PC-9 (cell line): ENCODE measurements at regions not wholly inside any gene's neighbourhood (a gene's known extent, or its start where the extent isn't known, plus 50 kb on each side); places are given as distances from the start of the nearest gene placed in this dataset.

Source experiments
- BruUV-seq: library from RNA; stranded (reverse); fragments of 400-500 nt; replicated peaks from 2 replicates; lab custom pipeline; 2021; lab: Mats Ljungman, UMichigan
- CTCF ChIA-PET: fragments of 300-600 bp; sonication (Branson Sonifier 250); formaldehyde crosslinking; loops from one replicate; lab custom pipeline; 2022; ENCODE audit warnings: antibody characterized with exemption; lab: Charles Lee
- POLR2A ChIA-PET: fragments of 300-600 bp; sonication (Branson Sonifier 250); formaldehyde crosslinking; loops from one replicate; lab custom pipeline; 2022; ENCODE audit warnings: antibody characterized with exemption; ENCODE audit not compliant: unreplicated experiment; lab: Charles Lee
- DNase-seq, 2 experiments: peaks; one replicate each; pipeline versions ENCODE4 v3.0.0 to v3.0.0-alpha.2; 2015 to 2022; ENCODE audit warnings: mixed read lengths in 1 of 2
- H2AFZ ChIP-seq: fragments of 200-600 bp; sonication (generic); 2 replicates; pipeline ENCODE4 v1.8.1; 2017; ENCODE audit warnings: antibody characterized with exemption
- H3F3A ChIP-seq: fragments of 200-600 bp; sonication (generic); 2 replicates; pipeline ENCODE4 v1.8.1; 2017; ENCODE audit warnings: antibody characterized with exemption, mild to moderate bottlenecking, low read depth; ENCODE audit not compliant: insufficient read depth
- H3K27ac ChIP-seq: fragments of 200-600 bp; sonication (generic); 2 replicates; pipeline ENCODE4 v1.6.1; 2016; ENCODE audit warnings: mixed run types
- H3K27me3 ChIP-seq: fragments of 200-600 bp; sonication (generic); 2 replicates; pipeline ENCODE4 v1.6.1; 2016; ENCODE audit warnings: low read depth, mixed run types; ENCODE audit not compliant: insufficient read depth
- H3K36me3 ChIP-seq: fragments of 200-600 bp; sonication (generic); 2 replicates; pipeline ENCODE4 v1.6.1; 2016; ENCODE audit warnings: low read depth, mixed run types
- H3K4me1 ChIP-seq: fragments of 200-600 bp; sonication (generic); replicated peaks from 2 replicates; pipeline ENCODE4 v1.6.1; 2016; ENCODE audit warnings: mixed run types; ENCODE audit not compliant: insufficient read depth
- H3K4me2 ChIP-seq: fragments of 200-600 bp; sonication (generic); 2 replicates; pipeline ENCODE4 v1.6.1; 2017; ENCODE audit warnings: mixed run types
- H3K4me3 ChIP-seq: fragments of 200-600 bp; sonication (generic); 2 replicates; pipeline ENCODE4 v1.6.1; 2016; ENCODE audit warnings: mixed run types
- H3K79me2 ChIP-seq: fragments of 200-600 bp; sonication (generic); 2 replicates; pipeline ENCODE4 v1.6.1; 2017; ENCODE audit warnings: low read depth, mixed run types
- H3K9me2 ChIP-seq: fragments of 200-600 bp; sonication (generic); 2 replicates; pipeline ENCODE4 v1.8.1; 2017; ENCODE audit warnings: mild to moderate bottlenecking; ENCODE audit not compliant: insufficient read depth
- H3K9me3 ChIP-seq: fragments of 200-600 bp; sonication (generic); 2 replicates; pipeline ENCODE4 v1.8.1; 2016; ENCODE audit warnings: low read depth; ENCODE audit not compliant: insufficient read depth
- H4K20me1 ChIP-seq: fragments of 200-600 bp; sonication (generic); 2 replicates; pipeline ENCODE4 v1.8.1; 2017; ENCODE audit not compliant: insufficient read depth
- CTCF ChIP-seq: fragments of 200-600 bp; sonication (generic); conservative IDR thresholded peaks from 2 replicates; pipeline ENCODE4 v1.6.1; 2017; ENCODE audit warnings: mixed run types, antibody characterized with exemption, mild to moderate bottlenecking, moderate library complexity
- EZH2 ChIP-seq: fragments of 200-600 bp; sonication (generic); IDR thresholded peaks from 2 replicates; pipeline ENCODE4 v1.8.0; 2017; ENCODE audit warnings: antibody characterized with exemption, low read depth
- intact Hi-C: fragments of 100-400 bp; cut with micrococcal nuclease; formaldehyde crosslinking; loops from one replicate; pipeline ENCODE4 v1.10.0; 2022; ENCODE audit not compliant: unreplicated experiment

GRCh38 chr5:8050616-8051175 lies 181.7 kb downstream of the MTRR start:
- ChIA-PET CTCF (no interaction called here), POLR2A (no interaction called here)
- no peak for DNase-seq
- no peak overlapping the region for H3K4me3 ChIP-seq
- H4K20me1 ChIP-seq, result no peaks in the 10 kb centered on the region
- no peaks in the 10 kb centered on the region for H3K4me1 ChIP-seq
- intact Hi-C loops, result no loop called here
- H3F3A ChIP-seq, result no peaks in the 10 kb centered on the region
- no peaks in the 10 kb centered on the region for H3K79me2 ChIP-seq
- H3K36me3 ChIP-seq, result no peaks in the 10 kb centered on the region
- no TSS peak for BruUV-seq
- H3K9me3 ChIP-seq, result no peaks in the 10 kb centered on the region
- no peak overlapping the region for H3K4me2 ChIP-seq
- TF ChIP-seq EZH2 (no peak), CTCF (no peak)
- H3K9me2 ChIP-seq, result no peaks in the 10 kb centered on the region
- peaks cover 46% of the 10 kb centered on the region for H3K27me3 ChIP-seq
- H2AFZ ChIP-seq, result no peak overlapping the region
- no peak overlapping the region for H3K27ac ChIP-seq

GRCh38 chr5:8053270-8053669 lies 184.3 kb downstream of the MTRR start:
- no peaks in the 10 kb centered on the region for H3K9me2 ChIP-seq
- H3K4me3 ChIP-seq, result no peak overlapping the region
- no peaks in the 10 kb centered on the region for H3K36me3 ChIP-seq
- H3K4me1 ChIP-seq, result no peaks in the 10 kb centered on the region
- ChIA-PET CTCF (no interaction called here), POLR2A (no interaction called here)
- peaks cover 72% of the 10 kb centered on the region for H3K27me3 ChIP-seq
- no peak overlapping the region for H3K27ac ChIP-seq
- TF ChIP-seq EZH2, result no peak
- no peaks in the 10 kb centered on the region for H3K79me2 ChIP-seq
- no peaks in the 10 kb centered on the region for H3F3A ChIP-seq
- no peak for DNase-seq
- BruUV-seq, result no TSS peak
- no peak overlapping the region for H2AFZ ChIP-seq
- intact Hi-C loops, result no loop called here
- no peak overlapping the region for H3K4me2 ChIP-seq
- no peaks in the 10 kb centered on the region for H4K20me1 ChIP-seq
- no peaks in the 10 kb centered on the region for H3K9me3 ChIP-seq

DNA sequence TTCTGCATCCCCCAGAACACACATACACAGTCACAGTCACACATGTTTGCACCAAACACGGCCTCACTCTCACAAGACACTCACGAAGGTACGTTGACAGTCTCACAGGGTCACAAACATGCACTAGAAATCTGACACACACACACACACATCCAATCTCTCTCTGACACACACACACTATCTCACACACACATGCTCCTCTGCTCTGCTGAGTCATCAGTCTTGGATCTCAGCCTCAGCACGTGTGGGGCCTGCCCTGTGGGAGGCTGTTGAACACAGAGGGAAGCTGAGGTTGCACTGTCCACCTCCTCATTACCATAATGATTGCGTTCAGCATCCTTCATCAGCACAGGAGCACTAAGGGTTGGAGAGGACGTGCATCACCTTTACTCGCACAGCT lies 188.8 kb downstream of the MTRR start:
- ChIA-PET POLR2A (no interaction called here), CTCF (no interaction called here)
- no peak overlapping the region for H3K4me3 ChIP-seq
- no peak overlapping the region for H3K27ac ChIP-seq
- H2AFZ ChIP-seq, result no peak overlapping the region
- H3F3A ChIP-seq, result no peaks in the 10 kb centered on the region
- H3K36me3 ChIP-seq, result no peaks in the 10 kb centered on the region
- no peak for DNase-seq
- no peaks in the 10 kb centered on the region for H3K4me1 ChIP-seq
- H3K9me3 ChIP-seq, result no peaks in the 10 kb centered on the region
- no peaks in the 10 kb centered on the region for H3K9me2 ChIP-seq
- H3K27me3 ChIP-seq, result peaks cover 99% of the 10 kb centered on the region
- no peaks in the 10 kb centered on the region for H4K20me1 ChIP-seq
- TF ChIP-seq EZH2, result no peak
- no peak for TF ChIP-seq CTCF
- intact Hi-C loops, result no loop called here
- no peaks in the 10 kb centered on the region for H3K79me2 ChIP-seq
- BruUV-seq, result no TSS peak
- H3K4me2 ChIP-seq, result no peak overlapping the region

DNA sequence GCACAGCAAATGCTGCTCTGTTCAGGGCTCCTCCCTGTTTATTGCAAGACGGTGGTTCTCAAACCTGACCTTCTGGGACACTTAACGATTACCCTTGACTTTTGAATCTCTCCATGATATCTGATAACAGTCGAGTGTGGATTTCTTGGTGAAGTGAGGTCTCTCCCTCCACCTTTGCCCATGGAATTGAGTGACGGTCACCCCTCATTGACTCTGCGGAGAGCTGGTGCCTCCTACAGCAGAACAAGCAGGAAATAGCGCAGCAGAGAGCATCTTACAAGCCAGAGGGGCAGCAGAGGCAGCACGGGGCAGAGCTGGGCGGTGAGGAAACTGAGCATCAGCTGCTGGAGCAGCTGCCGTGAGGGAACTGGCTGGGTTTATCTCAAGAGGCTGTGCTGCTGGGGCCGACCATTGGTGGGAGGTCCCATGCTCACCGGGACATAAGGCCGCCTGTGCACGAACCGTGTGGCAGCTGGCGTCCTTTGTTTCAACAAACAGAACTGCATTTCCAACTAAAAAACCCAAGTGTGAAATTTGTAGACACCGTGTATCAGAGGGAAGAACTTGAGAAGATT lies 189.8 kb downstream of the MTRR start:
- POLR2A ChIA-PET, result no interaction called here

More for the DNA sequence above, 189.8 kb downstream of the MTRR start:
- no TSS peak for BruUV-seq
- no peak overlapping the region for H3K4me3 ChIP-seq
- H3K36me3 ChIP-seq, result no peaks in the 10 kb centered on the region
- H3F3A ChIP-seq, result no peaks in the 10 kb centered on the region
- no peak for TF ChIP-seq CTCF
- TF ChIP-seq EZH2, result no peak
- H3K27ac ChIP-seq, result no peak overlapping the region
- no peak for DNase-seq
- CTCF ChIA-PET, result no interaction called here
- no peaks in the 10 kb centered on the region for H3K79me2 ChIP-seq
- no peak overlapping the region for H2AFZ ChIP-seq
- no peaks in the 10 kb centered on the region for H3K4me1 ChIP-seq
- H3K27me3 ChIP-seq, result peaks cover 96% of the 10 kb centered on the region
- no peaks in the 10 kb centered on the region for H4K20me1 ChIP-seq
- no peak overlapping the region for H3K4me2 ChIP-seq
- H3K9me3 ChIP-seq, result no peaks in the 10 kb centered on the region
- H3K9me2 ChIP-seq, result no peaks in the 10 kb centered on the region
- intact Hi-C loops, result no loop called here
